ENCODE measurements at regions not wholly inside any gene's neighbourhood (a gene's known extent, or its start where the extent isn't known, plus 50 kb on each side); places are given as distances from the start of the nearest gene placed in this dataset.

- DNase-seq: no peak
These were observed 629.8 kb upstream of the PCDH9 start for GRCh38 chr13:67859904-67860303.

GRCh38 chr13:67857581-67858310 is 627.6 kb upstream of the PCDH9 start:
- no peak for DNase-seq

- no peak for DNase-seq
These were observed 626.8 kb upstream of the PCDH9 start for GRCh38 chr13:67856955-67857354.

- DNase-seq: no peak
These were observed 625.7 kb upstream of the PCDH9 start for GRCh38 chr13:67855741-67856238.

- DNase-seq: no peak
These were observed 624.9 kb upstream of the PCDH9 start for GRCh38 chr13:67854990-67855389.

- no peak for DNase-seq
These were observed 614.4 kb upstream of the PCDH9 start for GRCh38 chr13:67844574-67844973.

GRCh38 chr13:67841071-67841470 is 610.9 kb upstream of the PCDH9 start:
- no peak for DNase-seq

- no peak for DNase-seq
These were observed 603.4 kb upstream of the PCDH9 start for GRCh38 chr13:67833564-67833963.

- no peak for DNase-seq
These were observed 599.5 kb upstream of the PCDH9 start for GRCh38 chr13:67829641-67830040.

- DNase-seq: no peak
These were observed 597.9 kb upstream of the PCDH9 start for GRCh38 chr13:67827992-67828391.

- no peak for DNase-seq
These were observed 591.5 kb upstream of the PCDH9 start for GRCh38 chr13:67821606-67822005.

- DNase-seq: no peak
These were observed 576.7 kb upstream of the PCDH9 start for GRCh38 chr13:67806796-67807195.

- DNase-seq: no peak
These were observed 573.0 kb upstream of the PCDH9 start for GRCh38 chr13:67803118-67803517.

- DNase-seq: peak; percentile 36
These were observed 562.1 kb upstream of the PCDH9 start for GRCh38 chr13:67792151-67792676.

GRCh38 chr13:67791047-67791446 is 560.9 kb upstream of the PCDH9 start:
- DNase-seq: no peak

GRCh38 chr13:67776151-67776550 is 546.0 kb upstream of the PCDH9 start:
- peak; percentile 51 for DNase-seq

GRCh38 chr13:67775359-67775758 is 545.2 kb upstream of the PCDH9 start:
- DNase-seq: no peak

GRCh38 chr13:67772807-67773453 is 542.8 kb upstream of the PCDH9 start:
- no peak for DNase-seq

GRCh38 chr13:67771106-67771505 is 541.0 kb upstream of the PCDH9 start:
- no peak for DNase-seq

GRCh38 chr13:67769987-67770341 is 539.8 kb upstream of the PCDH9 start:
- DNase-seq: no peak

- DNase-seq: no peak
These were observed 539.2 kb upstream of the PCDH9 start for GRCh38 chr13:67769063-67769986.

GRCh38 chr13:67763984-67764383 is 533.8 kb upstream of the PCDH9 start:
- DNase-seq: peak; percentile 43

- DNase-seq: peak; percentile 61
These were observed 533.2 kb upstream of the PCDH9 start for GRCh38 chr13:67763384-67763783.

Data from eye (tissue), 1 donor.